Stimulated activated CD4-positive, alpha-beta T cell treated with anti-CD3 and anti-CD28 coated beads, TNF-alpha, amount 100 ng/mL, for 1 hour (primary cell): ENCODE measurements at regions not wholly inside any gene's neighbourhood (a gene's known extent, or its start where the extent isn't known, plus 50 kb on each side); places are given as distances from the start of the nearest gene placed in this dataset.

Experiments used
- DNase-seq, 3 donors: peaks; one replicate each; pipeline ENCODE4 v3.0.0-alpha.2; 2020; ENCODE audit warnings: low read depth in 3 of 3, low spot score in 1 of 3

- no peak for DNase-seq
Observed at GRCh38 chr16:82360024-82360783, 190.2 kb upstream of the MPHOSPH6 start.

GRCh38 chr16:82358606-82359221 is 188.7 kb upstream of the MPHOSPH6 start:
- DNase-seq, result no peak

GRCh38 chr16:82358161-82358560 is 188.1 kb upstream of the MPHOSPH6 start:
- no peak for DNase-seq

GRCh38 chr16:82357237-82357636 is 187.2 kb upstream of the MPHOSPH6 start:
- no peak for DNase-seq

- DNase-seq, result no peak
Observed at GRCh38 chr16:82350560-82350959, 180.5 kb upstream of the MPHOSPH6 start.

GRCh38 chr16:82345318-82345717 is 175.3 kb upstream of the MPHOSPH6 start:
- DNase-seq, result no peak

- DNase-seq, result no peak
Observed at GRCh38 chr16:82344157-82344556, 174.1 kb upstream of the MPHOSPH6 start.

- no peak for DNase-seq
Observed at GRCh38 chr16:82341146-82341669, 171.2 kb upstream of the MPHOSPH6 start.

GRCh38 chr16:82340531-82340930 is 170.5 kb upstream of the MPHOSPH6 start:
- no peak for DNase-seq

GRCh38 chr16:82337355-82337754 is 167.3 kb upstream of the MPHOSPH6 start:
- DNase-seq, result no peak

- DNase-seq, result no peak
Observed at GRCh38 chr16:82331974-82332750, 162.1 kb upstream of the MPHOSPH6 start.

- DNase-seq, result no peak
Observed at GRCh38 chr16:82331397-82331796, 161.4 kb upstream of the MPHOSPH6 start.

- DNase-seq, result no peak
Observed at GRCh38 chr16:82329504-82330192, 159.6 kb upstream of the MPHOSPH6 start.

GRCh38 chr16:82328881-82329469 is 159.0 kb upstream of the MPHOSPH6 start:
- DNase-seq, result no peak

- DNase-seq, result no peak
Observed at GRCh38 chr16:82323171-82323570, 153.1 kb upstream of the MPHOSPH6 start.

- DNase-seq, result no peak
Observed at GRCh38 chr16:82322177-82322576, 152.2 kb upstream of the MPHOSPH6 start.

- no peak for DNase-seq
Observed at GRCh38 chr16:82319038-82319437, 149.0 kb upstream of the MPHOSPH6 start.

- DNase-seq, result no peak
Observed at GRCh38 chr16:82317411-82318167, 147.6 kb upstream of the MPHOSPH6 start.

GRCh38 chr16:82313754-82314153 is 143.7 kb upstream of the MPHOSPH6 start:
- DNase-seq, result no peak

GRCh38 chr16:82311528-82311927 is 141.5 kb upstream of the MPHOSPH6 start:
- no peak for DNase-seq
